HG03460 (cell line): ENCODE measurements at regions not wholly inside any gene's neighbourhood (a gene's known extent, or its start where the extent isn't known, plus 50 kb on each side); places are given as distances from the start of the nearest gene placed in this dataset.
"Not testable (repeated sequence)": the region's sequence is repeated elsewhere in the genome, so short reads cannot be mapped to it uniquely, and the experiment has no call there.

ENCODE experiments used
- ATAC-seq: cut with Tn5 transposase; IDR thresholded peaks from one replicate; pipeline ENCODE4 v1.9.1; 2021; ENCODE audit not compliant: unreplicated experiment

- ATAC-seq = no peak
These were observed 259.2 kb downstream of the ADGRL2 start for GRCh38 chr1:82059959-82060358.

GRCh38 chr1:82057011-82057410 lies 256.3 kb downstream of the ADGRL2 start:
- no peak for ATAC-seq

- not testable (repeated sequence) for ATAC-seq
These were observed 254.6 kb downstream of the ADGRL2 start for GRCh38 chr1:82055375-82055774.

GRCh38 chr1:82052563-82052962 lies 251.8 kb downstream of the ADGRL2 start:
- no peak for ATAC-seq

- ATAC-seq = no peak
These were observed 247.9 kb downstream of the ADGRL2 start for GRCh38 chr1:82048596-82048995.

- ATAC-seq = no peak
These were observed 244.5 kb downstream of the ADGRL2 start for GRCh38 chr1:82045221-82045620.

GRCh38 chr1:82044536-82044935 lies 243.8 kb downstream of the ADGRL2 start:
- ATAC-seq = no peak

GRCh38 chr1:82044111-82044510 lies 243.4 kb downstream of the ADGRL2 start:
- ATAC-seq = no peak

GRCh38 chr1:82042306-82043060 lies 241.7 kb downstream of the ADGRL2 start:
- ATAC-seq = no peak
